Germinal center (tissue), 1 donor: ENCODE measurements at regions not wholly inside any gene's neighbourhood (a gene's known extent, or its start where the extent isn't known, plus 50 kb on each side); places are given as distances from the start of the nearest gene placed in this dataset.

ENCODE experiments used
- DNase-seq: peaks from one replicate; pipeline ENCODE4 v3.0.0; 2012; ENCODE audit warnings: mixed read lengths, low spot score

DNA sequence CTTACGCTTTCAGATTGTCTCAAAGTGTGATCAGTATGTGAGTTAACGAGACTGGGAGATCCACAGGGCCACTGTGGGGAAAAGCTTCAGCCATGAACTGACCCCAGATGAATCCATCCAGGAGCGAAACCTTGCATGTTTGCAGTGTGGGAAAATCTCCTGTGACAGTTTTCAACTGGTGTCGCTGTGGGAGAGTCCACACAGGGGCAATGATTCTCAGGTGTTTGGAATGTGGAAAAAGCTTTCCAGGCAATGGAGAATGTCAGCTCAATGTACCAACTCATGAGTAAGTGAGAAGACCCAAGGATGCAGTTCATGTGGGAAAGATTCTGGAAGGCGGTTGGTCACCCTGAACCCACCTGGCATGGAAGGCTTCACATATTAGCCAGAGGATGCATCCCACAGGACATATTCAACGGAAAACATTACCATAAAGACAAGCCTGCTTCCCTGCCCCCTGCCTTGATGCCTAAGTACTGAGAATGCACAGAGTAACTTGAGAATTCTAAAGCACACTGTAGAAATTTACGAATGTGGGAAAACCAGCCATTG lies 204.1 kb upstream of the BMPER start:
- DNase-seq, result no peak

DNA sequence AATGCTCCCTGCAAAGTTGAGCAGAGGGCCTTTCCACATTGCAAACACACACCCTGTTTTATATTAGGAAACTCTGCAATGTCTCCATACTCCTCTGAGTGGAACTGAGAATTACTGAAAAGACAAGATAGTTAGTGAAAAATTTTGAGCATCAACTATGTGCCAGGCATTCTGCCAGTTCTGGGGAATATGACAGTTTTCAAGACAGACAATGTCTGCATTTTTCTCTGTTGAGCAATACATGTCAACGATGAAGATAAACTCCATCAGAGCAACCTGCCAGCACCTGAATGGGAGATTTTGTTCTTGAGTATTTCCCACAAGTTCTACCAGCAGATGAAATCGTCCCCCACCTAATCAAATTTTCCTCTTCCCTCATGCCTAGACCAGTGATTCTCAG lies 203.4 kb upstream of the BMPER start:
- DNase-seq, result no peak

DNA sequence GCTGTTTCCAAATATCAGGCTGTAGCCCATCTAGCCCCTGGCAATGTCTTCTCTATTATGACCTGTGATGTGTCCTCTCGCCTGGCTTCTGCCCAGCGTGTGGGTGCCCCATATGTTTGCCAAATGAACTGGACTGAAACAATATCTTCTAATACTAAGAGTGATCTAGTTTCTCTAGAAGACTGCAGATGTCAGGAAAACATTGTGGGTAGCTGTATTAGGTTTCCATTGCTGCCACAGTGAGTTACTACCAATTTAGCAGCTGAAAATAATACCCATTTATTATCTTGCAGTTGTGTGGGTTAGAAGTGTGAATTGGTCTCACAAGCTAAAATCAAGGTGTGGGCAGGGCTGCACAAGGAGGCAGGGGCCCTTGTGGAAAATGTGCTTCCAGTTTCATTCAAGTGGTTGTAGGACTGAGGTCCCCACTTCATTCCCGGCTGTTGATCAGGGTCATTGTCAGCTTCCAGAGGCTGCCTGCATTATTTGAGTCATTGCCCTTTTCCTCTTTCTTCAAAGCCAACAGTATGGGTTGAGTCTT lies 202.8 kb upstream of the BMPER start:
- DNase-seq, result no peak

DNA sequence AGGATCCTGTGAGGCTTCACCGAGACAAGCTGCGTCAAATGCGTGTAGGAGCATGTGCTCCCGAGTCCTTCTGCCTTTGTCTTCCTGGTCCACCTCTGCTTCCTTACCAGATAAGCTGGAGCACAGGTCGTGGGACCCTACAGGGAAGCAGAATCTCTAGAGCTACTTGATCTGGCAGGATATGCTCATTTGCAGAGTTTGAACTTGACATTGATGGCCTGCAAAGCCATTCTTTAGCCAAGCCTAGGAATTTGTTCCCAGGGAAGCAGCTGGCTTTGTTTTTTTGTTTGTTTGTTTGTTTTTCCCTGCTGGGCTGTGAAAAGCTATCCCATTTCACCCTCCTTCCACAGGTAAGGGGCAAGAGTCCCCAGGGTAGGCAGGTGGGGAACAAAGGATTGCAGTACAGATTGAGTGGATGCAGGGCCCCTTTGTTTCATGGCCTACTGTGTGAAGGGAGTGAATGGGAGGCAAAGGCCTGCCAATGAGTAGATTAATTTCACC lies 200.0 kb upstream of the BMPER start:
- no peak for DNase-seq

DNA sequence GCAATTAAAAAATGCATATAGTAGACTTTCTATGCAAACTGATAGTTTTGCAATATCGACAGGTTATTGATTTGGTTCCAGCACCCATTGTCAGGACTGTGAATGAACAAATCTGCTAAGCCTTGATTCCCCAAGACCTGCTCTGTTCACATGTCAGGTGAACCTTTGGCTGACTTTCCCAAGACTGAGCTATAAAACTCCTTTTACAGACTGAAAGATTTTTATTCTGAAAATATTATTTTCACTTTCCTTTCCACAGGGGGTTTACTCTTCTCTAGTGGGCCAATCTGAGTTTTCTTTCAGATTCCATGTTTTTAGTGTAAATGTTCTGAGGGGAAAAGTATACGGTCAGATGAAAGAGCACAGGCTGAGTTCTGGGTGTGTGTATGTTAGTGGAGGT lies 199.2 kb upstream of the BMPER start:
- DNase-seq, result no peak

- no peak for DNase-seq
Observed at GRCh38 chr7:33706771-33707200, 198.6 kb upstream of the BMPER start.

DNA sequence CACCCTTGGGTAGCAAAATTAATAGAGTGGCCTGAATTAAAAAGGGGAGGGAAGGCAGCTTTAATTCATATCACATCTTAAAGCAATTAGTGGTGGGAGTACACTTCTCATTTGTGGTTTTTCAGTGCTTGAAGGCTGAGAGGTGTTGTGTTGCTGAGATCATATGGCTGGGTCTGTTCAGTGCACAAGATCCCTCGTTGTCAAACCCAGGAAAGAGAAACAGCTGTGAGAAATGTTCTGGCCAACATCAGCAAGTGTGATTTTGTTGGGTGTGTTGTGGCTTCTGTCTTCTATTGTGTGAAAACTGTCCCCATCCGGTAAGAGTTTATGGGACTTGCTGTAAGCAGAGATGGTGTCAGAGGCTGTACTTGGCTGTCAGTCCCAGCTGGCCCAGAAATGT lies 197.9 kb upstream of the BMPER start:
- no peak for DNase-seq

DNA sequence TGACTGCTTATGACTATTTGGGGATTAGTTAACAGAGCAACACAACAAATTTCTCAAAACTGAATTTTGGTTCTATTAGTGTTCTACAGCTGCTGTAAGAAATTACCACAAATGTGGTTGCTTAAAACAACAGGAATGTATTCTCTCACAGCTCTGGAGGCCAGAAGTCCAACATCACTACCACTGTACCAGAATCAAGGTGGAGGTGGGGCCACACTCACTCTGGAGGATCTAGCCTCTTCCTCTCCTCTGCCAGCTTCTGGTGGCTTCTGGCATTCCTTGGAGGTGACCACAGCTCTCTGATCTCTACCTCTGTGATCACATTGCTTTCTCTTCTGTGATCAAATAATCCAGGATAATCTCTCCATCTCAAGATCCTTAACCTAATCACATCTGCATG lies 194.7 kb upstream of the BMPER start:
- no peak for DNase-seq

DNA sequence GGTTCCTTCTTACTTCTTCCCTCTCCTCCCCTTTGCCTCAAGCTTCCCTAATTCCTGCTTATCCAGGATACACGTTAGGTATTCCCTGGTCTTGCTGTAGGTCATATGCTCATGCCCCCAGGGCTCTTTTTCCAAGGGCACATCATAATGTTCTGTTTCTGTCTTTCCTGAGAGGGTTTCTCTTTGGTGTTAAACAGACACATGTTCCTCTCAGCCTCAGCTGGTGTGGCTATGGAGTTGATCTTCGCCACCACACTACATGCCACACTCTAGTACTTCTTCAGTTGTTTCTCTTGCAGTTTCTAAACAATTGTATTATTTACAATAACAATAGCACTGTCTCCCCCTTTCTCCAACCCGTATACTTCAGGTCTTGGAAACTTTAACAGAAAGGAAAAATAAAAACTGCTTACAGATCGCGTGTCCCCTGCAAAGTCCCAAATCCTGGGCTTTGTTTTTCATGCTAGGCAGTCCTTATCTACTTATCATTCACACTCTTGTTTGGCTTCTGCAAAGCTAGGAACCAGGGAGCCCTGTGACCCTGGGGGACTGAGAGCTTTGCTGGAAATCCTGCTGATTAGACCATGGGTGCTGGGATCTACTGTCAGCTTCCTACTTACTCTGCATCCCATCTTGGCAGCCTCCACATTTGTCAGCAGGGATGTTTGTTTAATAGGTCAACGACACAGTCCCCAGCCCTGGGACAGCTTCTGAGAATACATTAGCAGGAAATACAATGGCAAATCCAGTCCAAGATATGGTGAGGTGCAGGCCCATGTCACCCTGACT lies 193.9 kb upstream of the BMPER start:
- DNase-seq, result no peak

DNA sequence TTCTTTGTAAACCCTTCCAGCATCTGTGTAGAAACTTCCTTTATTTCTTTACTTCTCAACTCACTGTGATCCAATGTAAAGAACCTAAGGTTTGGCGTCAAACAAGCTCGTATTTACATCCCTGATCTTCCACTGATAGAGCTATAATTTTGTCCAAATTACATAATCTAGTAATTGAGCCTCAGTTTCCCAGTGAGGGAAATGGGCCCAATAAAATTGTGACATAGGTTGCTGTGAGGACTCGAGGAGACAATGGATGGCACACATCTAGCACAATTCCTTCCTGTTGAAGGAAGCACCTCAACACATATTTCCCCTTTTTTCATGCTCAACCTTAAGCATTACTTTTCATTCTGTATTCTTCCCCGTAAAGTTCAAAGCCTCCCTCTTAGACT lies 193.3 kb upstream of the BMPER start:
- DNase-seq, result no peak

GRCh38 chr7:33714208-33714607 lies 191.1 kb upstream of the BMPER start:
- DNase-seq, result no peak

DNA sequence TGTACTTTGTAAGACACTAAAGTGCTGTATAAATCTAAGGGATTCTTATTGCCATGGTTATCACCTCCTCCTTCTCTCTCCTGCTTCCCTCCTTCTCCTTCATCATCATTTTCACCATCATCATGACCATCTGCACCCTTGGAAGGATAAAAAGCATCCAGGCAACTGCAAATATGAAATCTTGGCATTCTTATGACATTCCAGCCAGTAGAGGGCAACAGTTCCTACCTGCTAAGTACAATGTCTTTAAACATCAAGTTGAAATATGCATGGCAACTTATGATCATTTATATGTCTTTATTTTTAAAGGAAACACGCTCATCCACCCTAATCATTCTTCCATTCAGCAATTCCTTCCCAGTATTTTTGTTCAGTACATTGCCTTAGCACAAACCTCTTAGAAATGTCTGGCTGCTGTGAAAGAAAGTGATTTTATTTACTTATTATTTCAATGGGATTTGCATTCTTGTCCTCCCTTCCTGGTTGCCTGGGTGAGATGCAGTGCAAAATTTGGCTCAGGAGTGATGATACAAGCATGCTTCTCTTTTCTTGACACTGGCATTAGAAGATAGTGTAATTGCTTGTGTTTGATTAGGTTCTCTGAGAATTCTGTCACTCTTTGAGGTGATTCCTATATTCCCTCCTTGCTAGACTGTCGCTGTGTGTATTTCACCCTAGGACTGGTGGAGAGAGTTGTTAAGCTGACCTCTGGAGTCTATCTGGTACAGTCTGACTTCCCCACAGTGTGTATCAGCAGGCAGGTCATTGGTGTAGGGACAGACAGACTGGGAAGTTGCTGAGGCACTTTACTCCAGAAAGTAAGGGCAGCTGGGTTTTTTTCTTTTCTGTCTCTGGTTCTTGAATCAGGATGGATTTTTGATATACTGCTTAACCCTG lies 188.5 kb upstream of the BMPER start:
- no peak for DNase-seq

DNA sequence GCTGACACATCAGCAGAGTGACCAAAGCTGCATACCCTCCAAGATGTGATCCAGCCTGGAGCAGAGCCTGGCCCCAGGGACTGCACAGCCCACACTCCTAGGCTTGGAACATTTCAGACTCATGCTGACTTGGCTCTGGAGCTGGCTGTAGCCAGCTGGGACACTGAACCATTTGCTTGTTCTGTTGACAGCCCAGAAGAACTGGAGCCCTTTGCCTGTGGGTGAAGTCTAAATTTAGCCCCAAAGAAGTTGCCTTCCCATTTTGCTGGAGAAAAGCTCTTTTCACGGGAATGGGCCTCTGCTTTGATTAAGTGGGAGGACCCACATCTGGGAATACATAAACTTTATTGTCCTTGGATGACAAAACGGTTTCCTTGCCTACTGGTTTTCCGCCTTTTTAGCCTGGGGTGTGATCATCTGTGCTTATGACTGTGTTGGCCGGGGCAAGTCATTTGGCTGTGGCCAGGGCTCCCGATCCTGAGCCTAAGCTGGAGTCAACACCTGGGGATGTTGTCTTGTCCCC lies 186.2 kb upstream of the BMPER start:
- DNase-seq, result no peak

DNA sequence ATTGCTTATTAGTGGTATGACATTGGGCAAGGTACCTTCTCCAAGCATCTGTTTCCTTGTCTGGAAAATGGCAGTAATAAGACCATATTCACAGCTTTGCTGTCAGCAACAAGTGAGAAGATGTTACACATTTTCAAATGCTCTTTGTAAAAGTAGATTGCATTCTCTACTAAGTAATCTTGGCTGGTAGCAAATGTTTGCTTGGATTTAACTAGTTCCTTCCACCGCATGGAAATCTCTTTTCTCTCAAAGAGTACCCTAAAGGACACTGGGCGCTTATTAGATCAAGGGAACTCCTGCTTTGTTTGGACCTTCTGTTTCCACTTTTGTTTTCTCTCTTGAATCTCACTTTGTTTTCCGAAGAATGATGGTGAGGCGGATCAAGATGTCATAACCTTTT lies 185.2 kb upstream of the BMPER start:
- no peak for DNase-seq

DNA sequence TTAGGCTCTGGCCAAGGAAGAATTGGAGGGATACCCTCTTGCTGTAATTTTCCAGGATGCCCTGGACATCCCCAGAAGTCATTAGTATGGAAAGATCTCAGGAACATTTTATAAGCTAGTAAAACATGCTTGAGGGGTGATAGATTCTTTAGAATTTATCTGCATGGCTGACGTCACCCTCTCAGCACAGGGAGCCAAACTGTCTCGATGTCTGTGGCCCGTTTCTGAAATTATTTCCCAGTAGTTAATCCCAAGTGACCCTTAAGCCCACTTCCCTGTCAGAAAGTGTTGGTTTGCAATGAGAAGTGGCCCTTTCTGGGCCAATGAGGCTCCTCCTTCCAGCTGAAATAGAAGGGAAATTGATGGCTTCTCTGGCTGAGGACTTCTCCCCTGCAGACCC lies 184.5 kb upstream of the BMPER start:
- DNase-seq, result no peak

DNA sequence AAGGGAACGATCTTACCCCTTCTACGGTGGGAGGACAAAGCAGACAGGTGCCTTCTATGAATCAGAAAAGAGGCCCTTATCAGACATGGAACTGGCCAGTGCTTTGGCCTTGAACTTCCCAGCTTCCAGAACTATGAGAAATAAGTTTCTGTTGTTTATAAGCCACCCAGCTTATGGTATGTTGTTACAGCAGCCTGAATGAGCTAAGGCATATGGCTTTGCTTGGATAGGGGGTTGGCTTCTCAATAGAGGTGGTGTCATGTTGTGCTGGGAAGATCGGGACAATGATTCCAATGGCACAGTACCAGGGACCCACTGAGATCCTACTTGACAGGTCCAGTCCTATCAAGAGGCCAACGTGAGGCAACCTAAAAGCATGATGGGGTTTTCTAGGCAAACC lies 183.4 kb upstream of the BMPER start:
- DNase-seq, result no peak

GRCh38 chr7:33722383-33723101 lies 182.8 kb upstream of the BMPER start:
- no peak for DNase-seq

- DNase-seq, result no peak
Observed at GRCh38 chr7:33724201-33724600, 181.1 kb upstream of the BMPER start.

DNA sequence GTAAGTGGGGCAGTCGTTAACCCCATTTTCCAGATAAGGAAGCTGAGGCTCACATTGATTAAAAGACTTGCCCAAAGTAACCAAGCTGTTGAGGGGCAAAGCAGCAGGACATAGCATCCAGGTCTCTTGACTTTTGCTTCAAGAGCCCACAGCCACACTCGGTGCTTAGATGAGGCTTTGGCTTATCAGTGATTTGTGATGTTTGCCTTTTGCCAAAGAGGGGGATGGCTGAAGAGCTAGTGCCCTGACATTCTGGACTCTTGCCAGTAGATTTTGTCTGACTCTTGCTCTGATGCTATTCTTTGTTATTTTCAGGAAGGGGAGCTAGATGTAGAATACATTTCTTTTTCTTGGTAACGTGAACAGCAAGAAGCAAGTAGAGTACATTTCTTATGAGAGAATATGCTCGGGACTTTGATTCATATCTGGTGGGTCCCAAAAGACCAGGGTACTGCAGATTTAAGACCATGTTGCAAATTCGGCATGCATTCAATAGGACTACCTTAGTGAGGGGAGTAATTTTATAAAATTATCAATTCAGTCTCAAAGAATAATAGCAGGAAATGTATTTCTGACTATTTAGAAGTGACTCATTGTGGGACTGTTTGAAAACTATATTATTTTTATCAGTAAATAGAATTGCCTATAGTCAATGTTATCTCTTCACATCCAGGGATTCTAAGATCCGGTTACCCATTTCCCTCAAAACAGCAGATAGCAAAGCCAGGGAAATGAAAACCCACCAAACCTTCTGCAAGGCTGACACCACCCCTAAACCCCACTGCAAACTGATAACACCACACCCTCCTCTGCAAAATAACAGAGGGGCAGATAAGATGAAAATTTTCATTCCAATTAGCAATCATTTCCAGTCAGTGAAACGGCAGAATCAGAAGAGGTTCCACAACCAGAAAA lies 180.0 kb upstream of the BMPER start:
- no peak for DNase-seq

GRCh38 chr7:33726582-33726981 lies 178.8 kb upstream of the BMPER start:
- no peak for DNase-seq

DNA sequence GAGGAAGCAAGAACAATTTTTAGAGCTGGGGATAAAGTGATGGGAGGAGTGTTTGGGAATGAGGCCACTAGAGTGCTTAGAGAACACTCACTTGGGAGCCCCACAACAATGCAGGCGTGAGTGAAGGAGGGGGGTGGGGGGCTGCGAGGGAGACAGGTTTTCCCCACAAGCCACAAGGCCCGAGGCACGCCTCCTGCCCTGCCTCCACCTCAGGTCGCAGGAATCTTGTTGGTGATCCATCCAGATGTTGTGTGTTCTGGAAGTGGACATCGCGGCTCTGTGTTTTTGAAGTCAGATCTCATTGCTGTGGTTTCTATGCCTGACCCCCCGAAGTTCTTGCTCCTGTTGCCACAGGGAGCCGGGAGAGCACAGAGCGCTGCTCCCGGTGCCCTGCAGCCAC lies 178.0 kb upstream of the BMPER start:
- no peak for DNase-seq
